ENCODE measurements at regions not wholly inside any gene's neighbourhood (a gene's known extent, or its start where the extent isn't known, plus 50 kb on each side); places are given as distances from the start of the nearest gene placed in this dataset.

- TF ChIP-seq POLR2AphosphoS5 (IDR thresholded peaks at IDR 0.05) (no peak), CTCF (IDR thresholded peaks at IDR 0.05) (no peak)
These were observed 416.4 kb downstream of the CSNK1G3 start for GRCh38 chr5:123928401-123928800.
